HEK293 (cell line): ENCODE measurements at regions not wholly inside any gene's neighbourhood (a gene's known extent, or its start where the extent isn't known, plus 50 kb on each side); places are given as distances from the start of the nearest gene placed in this dataset.

ENCODE experiments used
- CTCF ChIA-PET: fragments of 350-600 bp; formaldehyde crosslinking; extraction: SDS; loops from one replicate; lab custom pipeline; 2021; ENCODE audit warnings: antibody characterized with exemption; lab: Yijun Ruan, JAX
- POLR2A ChIA-PET: fragments of 300-600 bp; formaldehyde crosslinking; extraction: SDS; loops from one replicate; lab custom pipeline; 2020; ENCODE audit warnings: antibody characterized with exemption, inconsistent platforms; lab: Yijun Ruan, JAX
- H3K27ac ChIP-seq: fragments of 200-500 bp; sonication (Bioruptor generic); 2 replicates; pipeline ENCODE4 v1.5.1; 2014; ENCODE audit warnings: low read depth, low read length, control low read depth, inconsistent platforms; ENCODE audit errors: extremely low read depth
- H3K36me3 ChIP-seq, 2 experiments: fragments of 200-500 bp in 1 of 2; sonication (Bioruptor generic) in 1 of 2; 1 replicate in 1 of 2; 2 replicates in 1 of 2; pipeline ENCODE4 v1.5.1; 2014 to 2017; ENCODE audit warnings: inconsistent platforms in 2 of 2, low read length in 2 of 2; ENCODE audit not compliant: control insufficient read depth in 2 of 2, insufficient read depth in 1 of 2
- H3K4me1 ChIP-seq: fragments of 200-500 bp; sonication (Bioruptor generic); 2 replicates; pipeline ENCODE4 v1.5.1; 2014; ENCODE audit warnings: mild to moderate bottlenecking, low read length, inconsistent platforms; ENCODE audit not compliant: control insufficient read depth, insufficient read depth
- H3K4me3 ChIP-seq: 2 replicates; pipeline ENCODE4 v1.5.1; 2011; ENCODE audit warnings: low read depth, mild to moderate bottlenecking, control low read depth, low read length, moderate library complexity
- H3K9me3 ChIP-seq: fragments of 200-500 bp; sonication (Bioruptor generic); 2 replicates; pipeline ENCODE4 v1.5.1; 2014; ENCODE audit warnings: low read depth, low read length, inconsistent platforms; ENCODE audit not compliant: control insufficient read depth, insufficient read depth
- KLF8 ChIP-seq: fragments of 450-650 bp; formaldehyde crosslinking; IDR thresholded peaks from 2 replicates; pipeline ENCODE4 v1.5.1; 2016; ENCODE audit warnings: missing biosample characterization, missing genetic modification characterization
- SCRT2 ChIP-seq: fragments of 450-650 bp; formaldehyde crosslinking; IDR thresholded peaks from 2 replicates; pipeline ENCODE4 v1.5.1; 2016; ENCODE audit warnings: missing biosample characterization, missing genetic modification characterization
- ZBTB1 ChIP-seq: fragments of 450-650 bp; formaldehyde crosslinking; IDR thresholded peaks from 2 replicates; pipeline ENCODE4 v1.5.1; 2016; ENCODE audit warnings: missing biosample characterization, missing genetic modification characterization
- ZBTB21 ChIP-seq: fragments of 450-650 bp; formaldehyde crosslinking; IDR thresholded peaks from 2 replicates; pipeline ENCODE4 v1.5.1; 2017; ENCODE audit warnings: missing biosample characterization, missing genetic modification characterization
- ZBTB7A ChIP-seq: fragments of 450-650 bp; formaldehyde crosslinking; IDR thresholded peaks from 2 replicates; pipeline ENCODE4 v1.5.1; 2016; ENCODE audit warnings: low read depth, missing biosample characterization, missing genetic modification characterization
- ZNF157 ChIP-seq: fragments of 450-650 bp; formaldehyde crosslinking; IDR thresholded peaks from 2 replicates; pipeline ENCODE4 v1.5.1; 2016; ENCODE audit warnings: missing biosample characterization, missing genetic modification characterization
- ZNF302 ChIP-seq: fragments of 450-650 bp; formaldehyde crosslinking; IDR thresholded peaks from 2 replicates; pipeline ENCODE4 v1.5.1; 2016; ENCODE audit warnings: missing biosample characterization, missing genetic modification characterization, low read depth
- ZNF335 ChIP-seq: fragments of 450-650 bp; formaldehyde crosslinking; conservative IDR thresholded peaks from 2 replicates; pipeline ENCODE4 v1.5.1; 2016; ENCODE audit warnings: missing biosample characterization, missing genetic modification characterization
- ZNF660 ChIP-seq: fragments of 450-650 bp; IDR thresholded peaks from 2 replicates; pipeline ENCODE4 v1.5.1; 2018; ENCODE audit warnings: missing biosample characterization, mild to moderate bottlenecking, missing genetic modification characterization
- ZNF670 ChIP-seq: fragments of 450-650 bp; formaldehyde crosslinking; IDR thresholded peaks from 2 replicates; pipeline ENCODE4 v1.5.1; 2016; ENCODE audit warnings: missing biosample characterization, missing genetic modification characterization, low read depth
- TF ChIP-seq, protein P1 (sequence below): fragments of 450-650 bp; formaldehyde crosslinking; IDR thresholded peaks from 2 replicates; pipeline ENCODE4 v1.5.1; 2016; ENCODE audit warnings: missing biosample characterization, missing genetic modification characterization
- TF ChIP-seq, protein P2 (sequence below): fragments of 450-650 bp; formaldehyde crosslinking; IDR thresholded peaks from 2 replicates; pipeline ENCODE4 v1.5.1; 2016; ENCODE audit warnings: missing biosample characterization, missing genetic modification characterization
- TF ChIP-seq, protein P3 (sequence below): fragments of 450-650 bp; formaldehyde crosslinking; IDR thresholded peaks from 2 replicates; pipeline ENCODE4 v1.5.1; 2016; ENCODE audit warnings: missing biosample characterization, missing genetic modification characterization

DNA sequence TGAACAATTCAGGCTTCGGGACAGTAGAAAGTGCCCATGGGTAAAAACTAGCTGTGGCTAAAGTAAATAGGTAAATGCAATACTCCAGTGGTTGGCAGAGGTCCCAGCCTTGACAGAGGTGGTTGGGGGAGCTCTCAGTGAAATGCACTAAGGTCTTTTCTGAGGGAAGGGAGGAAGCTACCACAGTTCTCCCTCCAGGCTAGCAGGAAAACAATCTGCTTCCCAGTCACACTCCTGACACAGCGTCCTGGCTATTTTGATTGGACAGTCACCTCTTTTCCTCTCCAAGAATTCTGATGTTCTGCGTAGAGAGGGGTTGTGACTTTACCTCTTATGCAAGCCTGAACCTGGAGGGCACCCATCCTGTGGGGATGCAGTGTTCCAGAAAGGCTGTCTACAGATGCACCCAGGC lies 128.7 kb downstream of the CYSLTR2 start:
- no peaks in the 10 kb centered on the region; the same call in 1 of the 2 replicates for H3K9me3 ChIP-seq
- POLR2A ChIA-PET, result interaction anchor here (0.7 kb wide), 1 partner anchor 194 kb away, joined by 3 read pairs; no protein-coding TSS in a partner anchor
- TF ChIP-seq ZBTB7A (tag by site-specific recombination), result no peak
- TF ChIP-seq, protein P1, sequence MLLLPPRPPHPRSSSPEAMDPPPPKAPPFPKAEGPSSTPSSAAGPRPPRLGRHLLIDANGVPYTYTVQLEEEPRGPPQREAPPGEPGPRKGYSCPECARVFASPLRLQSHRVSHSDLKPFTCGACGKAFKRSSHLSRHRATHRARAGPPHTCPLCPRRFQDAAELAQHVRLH (tag by site-specific recombination), result no peak
- no peak for TF ChIP-seq ZNF335 (tag by site-specific recombination)
- TF ChIP-seq, all 188 proteins: peak for 0
- Histone ChIP-seq H3K4me3 (no peak overlapping the region), H3K36me3 (no peaks in the 10 kb centered on the region), H3K4me1 (no peaks in the 10 kb centered on the region), H3K27ac (no peak overlapping the region)
- CTCF ChIA-PET, result interaction anchor here (0.7 kb wide), 1 partner anchor 14 kb away, joined by 3 read pairs; no protein-coding TSS in a partner anchor

DNA sequence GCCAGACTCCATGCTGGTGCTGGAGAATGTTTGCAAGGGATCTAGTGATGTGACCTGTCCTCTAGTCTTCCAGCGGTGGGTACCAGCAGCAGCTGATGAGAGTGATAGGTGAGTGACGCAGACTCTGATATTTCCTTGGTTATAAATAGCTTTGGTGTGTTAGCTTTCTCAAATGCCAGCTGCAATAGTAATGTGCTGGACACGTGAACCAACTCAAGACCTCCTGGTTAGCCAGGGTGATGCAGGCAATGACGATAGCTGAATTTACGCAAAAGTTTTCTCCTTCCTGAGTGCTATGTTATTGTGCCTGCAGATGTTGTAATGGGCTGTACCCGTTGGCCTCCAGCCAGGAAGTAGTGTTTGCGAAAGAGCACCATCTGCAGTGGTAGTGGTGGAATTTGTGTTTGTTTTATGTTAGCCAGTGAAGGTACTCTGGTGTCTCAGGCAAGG lies 129.5 kb downstream of the CYSLTR2 start:
- H3K4me3 ChIP-seq, result no peak overlapping the region
- H3K27ac ChIP-seq, result no peak overlapping the region
- ChIA-PET CTCF (interaction anchor here (0.7 to 0.8 kb wide), 2 partner anchors 172 to 203 kb away, joined by 3 read pairs; no protein-coding TSS in a partner anchor), POLR2A (no interaction called here)
- H3K9me3 ChIP-seq, result no peaks in the 10 kb centered on the region; the same call in 1 of the 2 replicates
- peak; percentile 64; the same call in 1 of the 2 replicates for TF ChIP-seq ZNF660
- TF ChIP-seq, protein P2, sequence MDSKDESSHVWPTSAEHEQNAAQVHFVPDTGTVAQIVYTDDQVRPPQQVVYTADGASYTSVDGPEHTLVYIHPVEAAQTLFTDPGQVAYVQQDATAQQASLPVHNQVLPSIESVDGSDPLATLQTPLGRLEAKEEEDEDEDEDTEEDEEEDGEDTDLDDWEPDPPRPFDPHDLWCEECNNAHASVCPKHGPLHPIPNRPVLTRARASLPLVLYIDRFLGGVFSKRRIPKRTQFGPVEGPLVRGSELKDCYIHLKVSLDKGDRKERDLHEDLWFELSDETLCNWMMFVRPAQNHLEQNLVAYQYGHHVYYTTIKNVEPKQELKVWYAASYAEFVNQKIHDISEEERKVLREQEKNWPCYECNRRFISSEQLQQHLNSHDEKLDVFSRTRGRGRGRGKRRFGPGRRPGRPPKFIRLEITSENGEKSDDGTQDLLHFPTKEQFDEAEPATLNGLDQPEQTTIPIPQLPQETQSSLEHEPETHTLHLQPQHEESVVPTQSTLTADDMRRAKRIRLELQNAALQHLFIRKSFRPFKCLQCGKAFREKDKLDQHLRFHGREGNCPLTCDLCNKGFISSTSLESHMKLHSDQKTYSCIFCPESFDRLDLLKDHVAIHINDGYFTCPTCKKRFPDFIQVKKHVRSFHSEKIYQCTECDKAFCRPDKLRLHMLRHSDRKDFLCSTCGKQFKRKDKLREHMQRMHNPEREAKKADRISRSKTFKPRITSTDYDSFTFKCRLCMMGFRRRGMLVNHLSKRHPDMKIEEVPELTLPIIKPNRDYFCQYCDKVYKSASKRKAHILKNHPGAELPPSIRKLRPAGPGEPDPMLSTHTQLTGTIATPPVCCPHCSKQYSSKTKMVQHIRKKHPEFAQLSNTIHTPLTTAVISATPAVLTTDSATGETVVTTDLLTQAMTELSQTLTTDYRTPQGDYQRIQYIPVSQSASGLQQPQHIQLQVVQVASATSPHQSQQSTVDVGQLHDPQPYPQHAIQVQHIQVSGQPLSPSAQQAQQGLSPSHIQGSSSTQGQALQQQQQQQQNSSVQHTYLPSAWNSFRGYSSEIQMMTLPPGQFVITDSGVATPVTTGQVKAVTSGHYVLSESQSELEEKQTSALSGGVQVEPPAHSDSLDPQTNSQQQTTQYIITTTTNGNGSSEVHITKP (tag by site-specific recombination), result peak; percentile 60
- TF ChIP-seq KLF8 (tag by site-specific recombination), result no peak
- TF ChIP-seq ZBTB21 (tag by site-specific recombination), result peak; percentile 58; the same call in 1 of the 2 replicates
- no peaks in the 10 kb centered on the region for H3K36me3 ChIP-seq
- H3K4me1 ChIP-seq, result no peaks in the 10 kb centered on the region

DNA sequence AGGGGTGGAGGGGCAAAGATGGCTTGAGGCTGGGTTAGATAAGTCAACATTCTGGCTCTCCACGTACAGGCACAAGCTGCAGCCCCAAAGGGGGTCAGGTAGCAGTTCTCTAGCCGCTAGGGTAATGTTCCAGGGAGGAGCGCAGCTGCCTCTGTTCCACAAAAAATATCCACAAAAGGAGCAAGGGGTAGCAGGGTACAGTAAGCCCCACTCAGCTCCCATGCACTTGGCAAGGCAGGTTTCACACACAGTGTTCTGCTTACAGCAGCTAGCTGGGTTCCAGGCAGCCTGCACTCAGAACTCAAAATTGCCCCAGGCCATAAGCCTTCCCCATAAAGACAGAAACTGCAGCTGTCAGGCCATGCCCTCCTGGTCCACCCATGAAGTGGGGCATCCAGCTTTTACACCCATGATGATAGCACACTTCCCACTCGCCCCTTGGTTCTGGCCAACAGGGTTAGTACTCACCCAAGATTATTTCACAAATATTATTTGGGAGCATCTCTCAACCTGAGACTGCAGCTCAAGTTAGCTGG lies 130.0 kb downstream of the CYSLTR2 start:
- no peak for TF ChIP-seq ZNF157 (tag by site-specific recombination)
- TF ChIP-seq ZNF302, result no peak
- POLR2A ChIA-PET, result no interaction called here
- CTCF ChIA-PET, result interaction anchor here (0.7 to 0.8 kb wide), 2 partner anchors 173 to 204 kb away, joined by 3 read pairs; no protein-coding TSS in a partner anchor
- Histone ChIP-seq H3K4me3 (no peak overlapping the region), H3K9me3 (no peaks in the 10 kb centered on the region; the same call in 1 of the 2 replicates), H3K36me3 (no peaks in the 10 kb centered on the region), H3K27ac (no peak overlapping the region), H3K4me1 (no peaks in the 10 kb centered on the region)

DNA sequence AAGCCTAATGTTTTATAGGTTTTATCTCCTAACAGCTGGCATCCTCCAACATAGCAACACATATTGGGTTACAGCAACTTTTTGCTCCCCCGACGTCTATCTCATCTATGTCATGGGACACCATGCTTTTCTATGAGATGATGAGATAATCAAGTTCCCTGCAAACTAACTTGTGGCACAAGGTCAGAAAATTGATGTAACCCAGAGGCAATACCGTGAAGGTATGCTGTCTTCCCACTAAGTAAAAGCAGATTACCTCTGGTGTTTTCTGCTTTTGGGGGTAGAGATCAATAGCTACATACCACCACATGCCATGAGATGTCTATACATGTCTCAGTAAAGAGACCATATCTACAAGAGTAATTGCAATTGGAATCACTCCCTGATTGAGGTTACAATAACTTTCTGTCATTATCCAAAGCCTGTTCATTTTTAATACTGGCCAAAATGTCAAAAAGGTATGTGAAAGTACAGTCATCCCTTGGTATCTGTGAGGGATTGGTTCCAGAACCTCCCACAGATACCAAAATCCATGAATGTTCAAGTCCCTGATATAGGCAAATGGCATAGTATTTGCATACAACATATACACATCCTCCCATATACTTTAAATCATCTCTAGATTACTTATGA lies 131.3 kb downstream of the CYSLTR2 start:
- Histone ChIP-seq H3K27ac (no peak overlapping the region), H3K4me3 (no peak overlapping the region), H3K4me1 (no peaks in the 10 kb centered on the region), H3K9me3 (no peaks in the 10 kb centered on the region; the same call in 1 of the 2 replicates), H3K36me3 (no peaks in the 10 kb centered on the region)
- TF ChIP-seq ZNF157 (tag by site-specific recombination), result peak; percentile 81
- TF ChIP-seq SCRT2, result peak; percentile 40; the same call in 1 of the 2 replicates
- TF ChIP-seq, protein P3, sequence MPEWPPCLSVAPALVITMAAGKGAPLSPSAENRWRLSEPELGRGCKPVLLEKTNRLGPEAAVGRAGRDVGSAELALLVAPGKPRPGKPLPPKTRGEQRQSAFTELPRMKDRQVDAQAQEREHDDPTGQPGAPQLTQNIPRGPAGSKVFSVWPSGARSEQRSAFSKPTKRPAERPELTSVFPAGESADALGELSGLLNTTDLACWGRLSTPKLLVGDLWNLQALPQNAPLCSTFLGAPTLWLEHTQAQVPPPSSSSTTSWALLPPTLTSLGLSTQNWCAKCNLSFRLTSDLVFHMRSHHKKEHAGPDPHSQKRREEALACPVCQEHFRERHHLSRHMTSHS, result no peak
- no peak for TF ChIP-seq ZNF670 (tag by site-specific recombination)
- TF ChIP-seq ZBTB1, result no peak
- POLR2A ChIA-PET, result no interaction called here
- CTCF ChIA-PET, result no interaction called here
